GM12874 (cell line): ENCODE measurements at regions not wholly inside any gene's neighbourhood (a gene's known extent, or its start where the extent isn't known, plus 50 kb on each side); places are given as distances from the start of the nearest gene placed in this dataset.

Experiments
- CTCF ChIP-seq: IDR thresholded peaks from 2 replicates; pipeline ENCODE4 v1.5.1; 2011; ENCODE audit warnings: low read depth, mild to moderate bottlenecking, control low read depth, low read length, moderate library complexity; ENCODE audit not compliant: insufficient read depth

GRCh38 chr1:219040291-219040690 is 133.4 kb upstream of the LYPLAL1 start:
- no peak for TF ChIP-seq CTCF

- TF ChIP-seq CTCF = no peak
Measured at GRCh38 chr1:219041141-219041540, 132.5 kb upstream of the LYPLAL1 start.

- TF ChIP-seq CTCF = no peak
Measured at GRCh38 chr1:219041818-219042217, 131.9 kb upstream of the LYPLAL1 start.

GRCh38 chr1:219042769-219043168 is 130.9 kb upstream of the LYPLAL1 start:
- no peak for TF ChIP-seq CTCF

- no peak for TF ChIP-seq CTCF
Measured at GRCh38 chr1:219045246-219045645, 128.4 kb upstream of the LYPLAL1 start.

- no peak for TF ChIP-seq CTCF
Measured at GRCh38 chr1:219049501-219049900, 124.2 kb upstream of the LYPLAL1 start.

- no peak for TF ChIP-seq CTCF
Measured at GRCh38 chr1:219050086-219050821, 123.4 kb upstream of the LYPLAL1 start.
